Peyer's patch (tissue), 4 donors: ENCODE measurements at regions not wholly inside any gene's neighbourhood (a gene's known extent, or its start where the extent isn't known, plus 50 kb on each side); places are given as distances from the start of the nearest gene placed in this dataset.

Experiments
- POLR2A ChIP-seq, 2 donors: fragments of 450-650 bp; IDR thresholded peaks; one replicate each; pipeline ENCODE4 v1.5.1; 2017; ENCODE audit warnings: antibody characterized with exemption in 2 of 2, mild to moderate bottlenecking in 2 of 2, moderate library complexity in 2 of 2
- TF ChIP-seq, protein P1 (sequence below), 6 experiments: fragments of 450-650 bp in 4 of 6; fragments of 200-600 bp in 2 of 6; sonication (generic) in 1 of 6; IDR thresholded peaks; one replicate each; pipeline ENCODE4 v1.5.1; 2017 to 2019; ENCODE audit warnings: antibody characterized with exemption in 6 of 6, mild to moderate bottlenecking in 3 of 6, moderate library complexity in 1 of 6

DNA sequence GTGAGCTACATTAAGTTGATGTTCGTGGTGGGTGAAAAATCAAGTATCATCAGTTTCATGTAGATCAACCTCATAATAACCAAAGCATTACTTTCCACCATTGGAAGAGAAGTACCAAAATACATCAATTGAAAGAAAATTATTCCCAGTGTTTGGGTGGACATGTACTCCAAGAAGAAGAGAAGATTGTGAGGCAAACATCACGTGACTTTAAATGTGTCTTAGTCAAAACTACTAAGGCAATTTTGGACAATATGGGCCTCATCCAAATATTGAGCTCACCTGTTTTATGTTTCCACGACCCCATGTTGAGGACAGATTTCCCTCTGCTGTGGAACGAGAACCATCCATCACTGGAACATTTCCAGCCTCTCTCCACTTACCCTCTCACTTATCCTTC is 303.0 kb upstream of the LMCD1 start:
- TF ChIP-seq, protein P1, sequence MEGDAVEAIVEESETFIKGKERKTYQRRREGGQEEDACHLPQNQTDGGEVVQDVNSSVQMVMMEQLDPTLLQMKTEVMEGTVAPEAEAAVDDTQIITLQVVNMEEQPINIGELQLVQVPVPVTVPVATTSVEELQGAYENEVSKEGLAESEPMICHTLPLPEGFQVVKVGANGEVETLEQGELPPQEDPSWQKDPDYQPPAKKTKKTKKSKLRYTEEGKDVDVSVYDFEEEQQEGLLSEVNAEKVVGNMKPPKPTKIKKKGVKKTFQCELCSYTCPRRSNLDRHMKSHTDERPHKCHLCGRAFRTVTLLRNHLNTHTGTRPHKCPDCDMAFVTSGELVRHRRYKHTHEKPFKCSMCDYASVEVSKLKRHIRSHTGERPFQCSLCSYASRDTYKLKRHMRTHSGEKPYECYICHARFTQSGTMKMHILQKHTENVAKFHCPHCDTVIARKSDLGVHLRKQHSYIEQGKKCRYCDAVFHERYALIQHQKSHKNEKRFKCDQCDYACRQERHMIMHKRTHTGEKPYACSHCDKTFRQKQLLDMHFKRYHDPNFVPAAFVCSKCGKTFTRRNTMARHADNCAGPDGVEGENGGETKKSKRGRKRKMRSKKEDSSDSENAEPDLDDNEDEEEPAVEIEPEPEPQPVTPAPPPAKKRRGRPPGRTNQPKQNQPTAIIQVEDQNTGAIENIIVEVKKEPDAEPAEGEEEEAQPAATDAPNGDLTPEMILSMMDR (IDR thresholded peaks at IDR 0.05): no peak
- no peak for TF ChIP-seq POLR2A (IDR thresholded peaks at IDR 0.05)
